VCaP (cell line): ENCODE measurements at regions not wholly inside any gene's neighbourhood (a gene's known extent, or its start where the extent isn't known, plus 50 kb on each side); places are given as distances from the start of the nearest gene placed in this dataset.

ENCODE experiments used
- H3K27ac ChIP-seq: fragments of 450-650 bp; 2 replicates; pipeline ENCODE4 v1.5.1; 2017
- CTCF ChIP-seq: fragments of 450-650 bp; conservative IDR thresholded peaks from 2 replicates; pipeline ENCODE4 v1.5.1; 2017; ENCODE audit warnings: mild to moderate bottlenecking, moderate library complexity

GRCh38 chr6:91812596-91813274, 1225.9 kb upstream of the MAP3K7 start:
- TF ChIP-seq CTCF = no peak
- H3K27ac ChIP-seq = no peak overlapping the region

GRCh38 chr6:91804981-91805380, 1218.1 kb upstream of the MAP3K7 start:
- H3K27ac ChIP-seq = no peak overlapping the region

GRCh38 chr6:91802431-91802830, 1215.6 kb upstream of the MAP3K7 start:
- no peak for TF ChIP-seq CTCF

More at GRCh38 chr6:91804981-91805380, 1218.1 kb upstream of the MAP3K7 start:
- TF ChIP-seq CTCF = no peak

GRCh38 chr6:91796603-91797002, 1209.7 kb upstream of the MAP3K7 start:
- no peak overlapping the region for H3K27ac ChIP-seq
- no peak for TF ChIP-seq CTCF

More at GRCh38 chr6:91802431-91802830, 1215.6 kb upstream of the MAP3K7 start:
- H3K27ac ChIP-seq = no peak overlapping the region

- no peak for TF ChIP-seq CTCF
- H3K27ac ChIP-seq = no peak overlapping the region
Measured at GRCh38 chr6:91788501-91788900, 1201.6 kb upstream of the MAP3K7 start.

GRCh38 chr6:91786474-91787184, 1199.8 kb upstream of the MAP3K7 start:
- TF ChIP-seq CTCF = no peak
- H3K27ac ChIP-seq = no peak overlapping the region

GRCh38 chr6:91782802-91783201, 1195.9 kb upstream of the MAP3K7 start:
- no peak for TF ChIP-seq CTCF
- H3K27ac ChIP-seq = no peak overlapping the region
